GM23338 (cell line): ENCODE measurements at regions not wholly inside any gene's neighbourhood (a gene's known extent, or its start where the extent isn't known, plus 50 kb on each side); places are given as distances from the start of the nearest gene placed in this dataset.

Experiments used
- ATAC-seq: fragments of 200-7000 bp; cut with Tn5 transposase; 3 replicates; pipeline ENCODE4 v1.9.1; 2020
- DNase-seq: peaks from one replicate; pipeline ENCODE4 v3.0.0-alpha.2; 2015; ENCODE audit warnings: low spot score
- H2AFZ ChIP-seq: fragments of 200-600 bp; sonication (generic); 2 replicates; pipeline ENCODE4 v1.8.0; 2016; ENCODE audit warnings: antibody characterized with exemption, mild to moderate bottlenecking, moderate library complexity
- H3F3A ChIP-seq: fragments of 200-600 bp; sonication (generic); replicated peaks from 2 replicates; pipeline ENCODE4 v1.8.0; 2017; ENCODE audit warnings: antibody characterized with exemption, mixed run types, low read depth
- H3K27ac ChIP-seq: fragments of 200-600 bp; sonication (generic); 2 replicates; pipeline ENCODE4 v1.6.1; 2016; ENCODE audit warnings: low read depth
- H3K27me3 ChIP-seq: fragments of 200-600 bp; sonication (generic); 2 replicates; pipeline ENCODE4 v1.8.0; 2016; ENCODE audit warnings: mild to moderate bottlenecking, mixed run types, moderate library complexity; ENCODE audit not compliant: insufficient read depth
- H3K36me3 ChIP-seq: fragments of 200-600 bp; sonication (generic); 2 replicates; pipeline ENCODE4 v1.8.0; 2016; ENCODE audit warnings: mild to moderate bottlenecking; ENCODE audit not compliant: insufficient read depth
- H3K4me1 ChIP-seq: fragments of 200-600 bp; sonication (generic); 2 replicates; pipeline ENCODE4 v1.8.0; 2016; ENCODE audit warnings: mild to moderate bottlenecking, moderate library complexity; ENCODE audit not compliant: insufficient read depth
- H3K4me2 ChIP-seq: fragments of 200-600 bp; sonication (generic); 2 replicates; pipeline ENCODE4 v1.7.1; 2017; ENCODE audit warnings: mixed run types
- H3K4me3 ChIP-seq: fragments of 200-600 bp; sonication (generic); 2 replicates; pipeline ENCODE4 v1.6.1; 2016; ENCODE audit warnings: mixed run types
- H3K79me2 ChIP-seq: fragments of 200-600 bp; sonication (generic); replicated peaks from 2 replicates; pipeline ENCODE4 v1.8.0; 2017; ENCODE audit warnings: mild to moderate bottlenecking; ENCODE audit not compliant: insufficient read depth
- H3K9me2 ChIP-seq: fragments of 200-600 bp; sonication (generic); 2 replicates; pipeline ENCODE4 v1.8.0; 2017; ENCODE audit not compliant: insufficient read depth
- H4K20me1 ChIP-seq: fragments of 200-600 bp; sonication (generic); replicated peaks from 2 replicates; pipeline ENCODE4 v1.8.0; 2017; ENCODE audit warnings: mild to moderate bottlenecking; ENCODE audit not compliant: insufficient read depth
- H3K27ac Mint-ChIP-seq: 2 replicates; pipeline ENCODE4 v1.8.0; 2020; ENCODE audit warnings: inconsistent platforms, mild to moderate bottlenecking, moderate library complexity, mixed read lengths
- H3K27me3 Mint-ChIP-seq: 3 replicates; pipeline ENCODE4 v1.8.0; 2022; ENCODE audit warnings: low read depth, mild to moderate bottlenecking, moderate library complexity, mixed read lengths, inconsistent platforms; ENCODE audit not compliant: insufficient read depth, poor library complexity
- H3K36me3 Mint-ChIP-seq: 3 replicates; pipeline ENCODE4 v1.8.0; 2021; ENCODE audit warnings: low read depth, mild to moderate bottlenecking, inconsistent platforms, moderate library complexity, mixed read lengths
- H3K4me1 Mint-ChIP-seq: 3 replicates; pipeline ENCODE4 v1.8.0; 2020; ENCODE audit warnings: mild to moderate bottlenecking, inconsistent platforms, mixed read lengths
- H3K4me3 Mint-ChIP-seq: 3 replicates; pipeline ENCODE4 v1.8.0; 2021; ENCODE audit warnings: moderate library complexity, mild to moderate bottlenecking, inconsistent platforms, mixed read lengths
- H3K9me3 Mint-ChIP-seq: 3 replicates; pipeline ENCODE4 v1.8.0; 2020; ENCODE audit warnings: moderate library complexity, mild to moderate bottlenecking, inconsistent platforms, mixed read lengths
- ETS1 ChIP-seq: IDR thresholded peaks from 2 replicates; pipeline ENCODE4 v1.6.1; 2016; ENCODE audit warnings: antibody characterized with exemption
- EZH2 ChIP-seq: fragments of 200-600 bp; sonication (generic); IDR thresholded peaks from one replicate; pipeline ENCODE4 v1.8.0; 2017; ENCODE audit warnings: antibody characterized with exemption, mild to moderate bottlenecking, low read depth; ENCODE audit not compliant: unreplicated experiment
- JUNB ChIP-seq: IDR thresholded peaks from one replicate; pipeline ENCODE4 v1.6.1; 2016; ENCODE audit warnings: antibody characterized with exemption; ENCODE audit not compliant: unreplicated experiment
- ZNF114 ChIP-seq: fragments of 250-450 bp; sonication (Bioruptor Pico); IDR thresholded peaks from 2 replicates; pipeline ENCODE4 v1.5.0; 2020; ENCODE audit warnings: mild to moderate bottlenecking, moderate library complexity
- TF ChIP-seq, protein P1 (sequence below), 2 experiments: fragments of 200-600 bp in 1 of 2; sonication (generic) in 1 of 2; conservative IDR thresholded peaks; 2 replicates each; pipeline versions ENCODE4 v1.5.1 to v1.6.1; 2016 to 2017; ENCODE audit warnings: antibody characterized with exemption in 2 of 2, low read depth in 2 of 2, mild to moderate bottlenecking in 2 of 2, moderate library complexity in 1 of 2
- TF ChIP-seq, protein P2 (sequence below): fragments of 250-450 bp; sonication (Bioruptor Pico); IDR thresholded peaks from 2 replicates; pipeline ENCODE4 v1.5.0; 2020; ENCODE audit warnings: mild to moderate bottlenecking, moderate library complexity

DNA sequence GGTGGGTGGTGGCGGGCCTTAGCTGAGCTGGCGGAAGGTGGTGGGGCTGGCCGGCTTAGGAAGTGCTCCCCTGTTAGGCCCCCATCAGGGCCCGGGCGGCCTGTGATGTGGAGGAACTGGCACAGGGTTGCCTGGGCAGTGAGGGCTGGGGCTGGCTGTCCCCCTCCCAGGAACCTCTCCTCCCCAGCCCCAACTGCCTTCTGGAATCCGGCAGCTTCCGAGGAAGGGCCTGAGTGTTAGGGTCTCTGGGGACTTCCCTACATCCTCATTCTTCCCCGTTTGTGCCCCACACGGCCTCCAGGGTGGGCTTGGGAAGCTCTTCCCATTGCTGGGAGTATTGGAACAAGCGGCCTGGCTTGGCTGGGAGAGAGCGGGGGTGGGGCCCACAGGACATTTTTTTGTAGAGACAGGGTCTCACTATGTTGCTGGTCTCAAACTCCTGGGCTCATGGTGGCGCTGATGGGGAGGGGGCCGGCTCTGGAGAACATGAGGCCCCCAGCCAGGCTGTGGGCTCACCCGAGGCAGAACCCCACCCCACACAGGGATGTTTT, 89.9 kb upstream of the CIBAR2 start:
- Histone ChIP-seq H3K4me1 (peaks cover 20% of the 10 kb centered on the region; the same call in 1 of the 2 replicates), H3K27ac (peak overlapping the region; percentile 75), H3K27me3 (no peaks in the 10 kb centered on the region), H3K9me2 (no peaks in the 10 kb centered on the region), H3K4me2 (peak overlapping the region; percentile 48), H2AFZ (no peak overlapping the region), H3K4me3 (no peak overlapping the region), H3K36me3 (no peaks in the 10 kb centered on the region), H3K79me2 (peaks cover 43% of the 10 kb centered on the region), H4K20me1 (no peaks in the 10 kb centered on the region), H3F3A (no peaks in the 10 kb centered on the region)
- Mint-ChIP-seq H3K27me3 (peaks cover 6% of the 10 kb centered on the region), H3K36me3 (peaks cover 12% of the 10 kb centered on the region), H3K4me1 (peaks cover 43% of the 10 kb centered on the region), H3K9me3 (peaks cover 7% of the 10 kb centered on the region; the same call in 2 of the 3 replicates), H3K4me3 (peak overlapping the region; percentile 7; the same call in 1 of the 3 replicates), H3K27ac (peak overlapping the region; percentile 57)
- TF ChIP-seq ETS1: no peak
- TF ChIP-seq JUNB: no peak
- TF ChIP-seq, protein P1, sequence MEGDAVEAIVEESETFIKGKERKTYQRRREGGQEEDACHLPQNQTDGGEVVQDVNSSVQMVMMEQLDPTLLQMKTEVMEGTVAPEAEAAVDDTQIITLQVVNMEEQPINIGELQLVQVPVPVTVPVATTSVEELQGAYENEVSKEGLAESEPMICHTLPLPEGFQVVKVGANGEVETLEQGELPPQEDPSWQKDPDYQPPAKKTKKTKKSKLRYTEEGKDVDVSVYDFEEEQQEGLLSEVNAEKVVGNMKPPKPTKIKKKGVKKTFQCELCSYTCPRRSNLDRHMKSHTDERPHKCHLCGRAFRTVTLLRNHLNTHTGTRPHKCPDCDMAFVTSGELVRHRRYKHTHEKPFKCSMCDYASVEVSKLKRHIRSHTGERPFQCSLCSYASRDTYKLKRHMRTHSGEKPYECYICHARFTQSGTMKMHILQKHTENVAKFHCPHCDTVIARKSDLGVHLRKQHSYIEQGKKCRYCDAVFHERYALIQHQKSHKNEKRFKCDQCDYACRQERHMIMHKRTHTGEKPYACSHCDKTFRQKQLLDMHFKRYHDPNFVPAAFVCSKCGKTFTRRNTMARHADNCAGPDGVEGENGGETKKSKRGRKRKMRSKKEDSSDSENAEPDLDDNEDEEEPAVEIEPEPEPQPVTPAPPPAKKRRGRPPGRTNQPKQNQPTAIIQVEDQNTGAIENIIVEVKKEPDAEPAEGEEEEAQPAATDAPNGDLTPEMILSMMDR (conservative IDR thresholded peaks at IDR 0.05; ENCODE audit: low read depth in 2 of 2): no peak
- TF ChIP-seq, protein P2, sequence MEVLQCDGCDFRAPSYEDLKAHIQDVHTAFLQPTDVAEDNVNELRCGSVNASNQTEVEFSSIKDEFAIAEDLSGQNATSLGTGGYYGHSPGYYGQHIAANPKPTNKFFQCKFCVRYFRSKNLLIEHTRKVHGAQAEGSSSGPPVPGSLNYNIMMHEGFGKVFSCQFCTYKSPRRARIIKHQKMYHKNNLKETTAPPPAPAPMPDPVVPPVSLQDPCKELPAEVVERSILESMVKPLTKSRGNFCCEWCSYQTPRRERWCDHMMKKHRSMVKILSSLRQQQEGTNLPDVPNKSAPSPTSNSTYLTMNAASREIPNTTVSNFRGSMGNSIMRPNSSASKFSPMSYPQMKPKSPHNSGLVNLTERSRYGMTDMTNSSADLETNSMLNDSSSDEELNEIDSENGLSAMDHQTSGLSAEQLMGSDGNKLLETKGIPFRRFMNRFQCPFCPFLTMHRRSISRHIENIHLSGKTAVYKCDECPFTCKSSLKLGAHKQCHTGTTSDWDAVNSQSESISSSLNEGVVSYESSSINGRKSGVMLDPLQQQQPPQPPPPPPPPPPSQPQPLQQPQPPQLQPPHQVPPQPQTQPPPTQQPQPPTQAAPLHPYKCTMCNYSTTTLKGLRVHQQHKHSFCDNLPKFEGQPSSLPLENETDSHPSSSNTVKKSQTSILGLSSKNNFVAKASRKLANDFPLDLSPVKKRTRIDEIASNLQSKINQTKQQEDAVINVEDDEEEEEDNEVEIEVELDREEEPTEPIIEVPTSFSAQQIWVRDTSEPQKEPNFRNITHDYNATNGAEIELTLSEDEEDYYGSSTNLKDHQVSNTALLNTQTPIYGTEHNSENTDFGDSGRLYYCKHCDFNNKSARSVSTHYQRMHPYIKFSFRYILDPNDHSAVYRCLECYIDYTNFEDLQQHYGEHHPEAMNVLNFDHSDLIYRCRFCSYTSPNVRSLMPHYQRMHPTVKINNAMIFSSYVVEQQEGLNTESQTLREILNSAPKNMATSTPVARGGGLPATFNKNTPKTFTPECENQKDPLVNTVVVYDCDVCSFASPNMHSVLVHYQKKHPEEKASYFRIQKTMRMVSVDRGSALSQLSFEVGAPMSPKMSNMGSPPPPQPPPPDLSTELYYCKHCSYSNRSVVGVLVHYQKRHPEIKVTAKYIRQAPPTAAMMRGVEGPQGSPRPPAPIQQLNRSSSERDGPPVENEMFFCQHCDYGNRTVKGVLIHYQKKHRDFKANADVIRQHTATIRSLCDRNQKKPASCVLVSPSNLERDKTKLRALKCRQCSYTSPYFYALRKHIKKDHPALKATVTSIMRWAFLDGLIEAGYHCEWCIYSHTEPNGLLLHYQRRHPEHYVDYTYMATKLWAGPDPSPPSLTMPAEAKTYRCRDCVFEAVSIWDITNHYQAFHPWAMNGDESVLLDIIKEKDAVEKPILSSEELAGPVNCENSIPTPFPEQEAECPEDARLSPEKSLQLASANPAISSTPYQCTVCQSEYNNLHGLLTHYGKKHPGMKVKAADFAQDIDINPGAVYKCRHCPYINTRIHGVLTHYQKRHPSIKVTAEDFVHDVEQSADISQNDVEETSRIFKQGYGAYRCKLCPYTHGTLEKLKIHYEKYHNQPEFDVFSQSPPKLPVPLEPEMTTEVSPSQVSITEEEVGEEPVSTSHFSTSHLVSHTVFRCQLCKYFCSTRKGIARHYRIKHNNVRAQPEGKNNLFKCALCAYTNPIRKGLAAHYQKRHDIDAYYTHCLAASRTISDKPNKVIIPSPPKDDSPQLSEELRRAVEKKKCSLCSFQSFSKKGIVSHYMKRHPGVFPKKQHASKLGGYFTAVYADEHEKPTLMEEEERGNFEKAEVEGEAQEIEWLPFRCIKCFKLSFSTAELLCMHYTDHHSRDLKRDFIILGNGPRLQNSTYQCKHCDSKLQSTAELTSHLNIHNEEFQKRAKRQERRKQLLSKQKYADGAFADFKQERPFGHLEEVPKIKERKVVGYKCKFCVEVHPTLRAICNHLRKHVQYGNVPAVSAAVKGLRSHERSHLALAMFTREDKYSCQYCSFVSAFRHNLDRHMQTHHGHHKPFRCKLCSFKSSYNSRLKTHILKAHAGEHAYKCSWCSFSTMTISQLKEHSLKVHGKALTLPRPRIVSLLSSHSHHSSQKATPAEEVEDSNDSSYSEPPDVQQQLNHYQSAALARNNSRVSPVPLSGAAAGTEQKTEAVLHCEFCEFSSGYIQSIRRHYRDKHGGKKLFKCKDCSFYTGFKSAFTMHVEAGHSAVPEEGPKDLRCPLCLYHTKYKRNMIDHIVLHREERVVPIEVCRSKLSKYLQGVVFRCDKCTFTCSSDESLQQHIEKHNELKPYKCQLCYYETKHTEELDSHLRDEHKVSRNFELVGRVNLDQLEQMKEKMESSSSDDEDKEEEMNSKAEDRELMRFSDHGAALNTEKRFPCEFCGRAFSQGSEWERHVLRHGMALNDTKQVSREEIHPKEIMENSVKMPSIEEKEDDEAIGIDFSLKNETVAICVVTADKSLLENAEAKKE: no peak
- TF ChIP-seq EZH2: no peak
- TF ChIP-seq ZNF114 (CRISPR knock-in tag): no peak
- DNase-seq (peak; percentile 47), ATAC-seq (peak; percentile 34)
